ENCODE measurements at regions not wholly inside any gene's neighbourhood (a gene's known extent, or its start where the extent isn't known, plus 50 kb on each side); places are given as distances from the start of the nearest gene placed in this dataset.
"Not testable (repeated sequence)": the region's sequence is repeated elsewhere in the genome, so short reads cannot be mapped to it uniquely, and the experiment has no call there.

DNA sequence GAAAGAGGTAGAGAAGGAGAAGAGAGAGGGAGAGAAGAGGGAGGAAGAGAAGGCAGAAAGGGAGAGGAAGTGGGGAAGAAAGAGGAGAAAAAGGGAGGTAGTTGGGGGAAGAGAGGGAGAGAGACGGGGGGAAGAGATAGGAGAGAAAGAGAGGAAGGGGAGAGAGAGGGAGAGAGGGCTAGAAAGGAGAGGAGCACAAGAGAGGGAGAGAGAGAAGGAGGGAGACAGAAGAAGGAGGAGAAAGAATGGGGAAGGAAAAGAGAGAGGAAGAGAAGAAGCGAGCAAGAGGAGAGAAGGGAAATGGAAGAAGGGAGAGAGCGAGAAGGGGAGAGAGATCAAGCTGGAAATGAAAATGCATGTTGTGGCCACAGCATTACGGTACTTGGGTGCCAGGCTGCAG, 1368.4 kb upstream of the TMEM132C start:
- no peak for DNase-seq (ENCODE audit: low read depth in 2 of 2)

DNA sequence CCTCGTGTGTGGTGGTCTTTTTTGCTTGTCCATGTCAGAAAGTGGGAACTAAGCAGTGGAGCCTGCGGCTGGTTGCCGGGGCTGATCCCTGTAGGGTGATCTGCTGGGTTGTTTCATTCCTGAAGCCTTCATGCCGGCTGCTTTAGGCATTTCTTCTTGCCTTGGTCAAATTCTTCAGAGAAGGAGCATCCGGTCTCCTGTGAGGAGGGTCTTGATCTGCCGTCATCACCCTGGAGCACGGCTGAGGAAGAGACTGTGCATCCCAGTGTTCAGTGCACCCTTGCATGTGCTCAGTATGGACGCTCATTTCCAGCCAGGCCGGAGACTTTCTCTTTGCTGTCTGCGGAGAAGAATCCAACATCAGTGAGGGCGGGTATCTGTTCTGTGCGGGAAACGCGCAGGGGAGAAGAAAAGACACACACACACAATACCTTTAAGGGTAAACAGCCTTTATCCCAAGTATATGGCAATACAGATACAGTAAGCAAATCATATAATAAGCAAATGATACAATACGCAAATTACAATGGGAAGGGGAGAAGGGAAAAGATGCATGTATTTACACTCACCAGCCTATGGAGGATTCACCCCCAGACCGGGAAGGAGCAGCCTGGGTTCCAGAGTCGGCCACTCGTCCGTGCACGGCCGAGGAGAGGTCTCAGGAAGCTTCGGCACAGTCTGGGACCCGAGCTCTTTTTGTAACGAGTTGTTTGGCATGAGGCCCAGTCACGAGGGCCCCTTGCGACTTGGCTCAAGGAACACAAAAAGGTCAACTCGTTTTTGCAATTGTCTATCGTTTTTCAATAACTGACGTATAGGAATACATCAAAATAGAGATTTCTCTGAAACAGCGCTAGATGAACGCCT, 1366.8 kb upstream of the TMEM132C start:
- DNase-seq (ENCODE audit: low read depth in 2 of 2), result no peak

DNA sequence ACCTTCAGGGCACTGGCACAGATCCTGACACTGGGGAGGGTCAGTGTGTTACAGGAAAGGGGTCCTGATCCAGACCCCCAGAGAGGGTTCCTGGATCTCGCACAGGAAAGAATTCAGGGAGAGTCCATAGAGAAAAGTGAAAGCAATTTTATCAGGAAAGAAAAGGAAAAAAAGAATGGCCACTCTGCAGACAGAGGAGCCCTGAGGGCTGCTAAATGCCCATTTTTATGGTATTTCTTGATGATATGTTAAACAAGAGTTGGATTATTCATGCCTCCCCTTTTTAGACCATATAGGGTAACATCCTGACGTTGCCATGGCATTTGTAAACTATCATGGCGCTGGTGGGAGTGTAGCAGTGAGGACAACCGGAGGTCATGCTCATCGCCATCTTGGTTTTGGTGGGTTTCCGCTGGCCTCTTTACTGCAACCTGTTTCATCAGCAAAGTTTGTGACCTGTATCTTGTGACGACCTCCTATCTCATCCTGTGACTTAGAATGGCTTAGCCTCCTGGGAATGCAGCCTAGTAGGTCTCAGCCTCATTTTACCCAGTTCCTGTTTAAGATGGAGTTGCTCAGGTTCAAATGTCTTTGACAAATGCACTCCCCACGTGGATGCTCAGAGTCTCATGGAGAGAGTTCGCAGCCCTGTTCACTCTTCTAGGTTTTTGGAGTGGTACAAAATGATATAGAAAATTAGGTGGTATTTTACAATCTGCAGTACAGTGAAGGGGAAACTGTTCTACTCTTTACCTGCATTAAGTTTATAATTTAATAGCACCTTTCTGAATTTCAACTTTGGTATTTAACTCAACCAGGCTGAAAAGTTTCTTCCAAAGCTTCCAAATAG, 1363.7 kb upstream of the TMEM132C start:
- no peak for DNase-seq (ENCODE audit: low read depth in 2 of 2)

DNA sequence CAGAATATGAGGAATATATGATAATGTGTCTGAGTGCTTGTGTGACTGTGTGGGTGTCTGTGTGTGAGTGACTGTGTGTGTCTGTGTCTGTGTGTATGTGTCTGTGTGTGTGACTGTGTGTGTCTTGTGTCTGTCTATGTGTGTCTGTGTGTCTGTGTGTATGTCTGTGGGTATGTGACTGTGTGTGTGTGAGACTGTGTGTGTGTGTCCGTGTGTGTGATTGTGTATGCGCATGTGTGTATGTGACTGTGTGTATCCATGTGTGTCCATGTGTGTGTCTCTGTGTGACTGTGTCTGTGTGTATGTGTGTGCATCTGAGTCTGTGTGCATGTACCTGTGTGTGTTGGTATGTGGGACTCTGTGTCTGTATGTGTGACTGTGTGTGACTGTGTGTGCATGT, 1361.2 kb upstream of the TMEM132C start:
- no peak for DNase-seq (ENCODE audit: low read depth in 2 of 2)

DNA sequence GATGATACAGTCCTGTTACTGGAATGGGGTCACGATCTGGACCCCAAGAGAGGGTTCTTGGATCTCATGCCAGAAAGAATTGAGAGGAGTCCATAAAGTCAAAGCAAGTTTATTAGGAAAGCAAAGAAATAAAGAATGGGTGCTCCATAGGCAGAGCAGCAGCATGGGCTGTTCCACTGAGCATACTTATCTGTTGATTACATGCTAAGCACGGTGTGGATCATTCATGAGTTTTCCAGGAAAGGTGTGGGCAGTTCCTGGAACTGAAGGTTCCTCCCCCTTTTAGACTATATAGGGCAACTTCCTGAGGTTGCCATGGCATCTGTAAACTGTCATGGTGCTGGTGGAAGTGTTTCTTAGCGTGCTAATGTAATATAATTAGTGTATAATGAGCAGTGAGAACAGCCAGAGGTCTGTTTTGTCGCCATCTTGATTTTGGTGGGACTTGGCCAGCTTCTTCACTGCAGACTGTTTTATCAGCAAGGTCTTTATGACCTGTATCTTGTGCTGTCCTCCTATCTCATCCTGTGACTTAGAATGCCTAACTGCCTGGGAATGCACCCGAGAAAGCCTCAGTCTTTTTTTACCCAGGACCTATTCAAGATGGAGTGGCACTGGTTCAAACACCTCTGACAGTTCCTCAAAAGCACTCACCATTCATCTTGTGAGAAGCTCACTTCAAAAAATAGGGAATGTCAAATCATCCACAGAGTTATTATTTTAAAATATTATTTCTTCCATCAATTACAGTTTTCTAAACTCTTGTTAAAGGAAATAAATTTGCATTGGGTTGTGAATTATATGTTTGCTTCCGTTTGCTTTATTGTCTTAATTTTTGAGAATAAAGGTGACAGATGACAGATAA, 1358.8 kb upstream of the TMEM132C start:
- DNase-seq (ENCODE audit: low read depth in 2 of 2), result no peak

DNA sequence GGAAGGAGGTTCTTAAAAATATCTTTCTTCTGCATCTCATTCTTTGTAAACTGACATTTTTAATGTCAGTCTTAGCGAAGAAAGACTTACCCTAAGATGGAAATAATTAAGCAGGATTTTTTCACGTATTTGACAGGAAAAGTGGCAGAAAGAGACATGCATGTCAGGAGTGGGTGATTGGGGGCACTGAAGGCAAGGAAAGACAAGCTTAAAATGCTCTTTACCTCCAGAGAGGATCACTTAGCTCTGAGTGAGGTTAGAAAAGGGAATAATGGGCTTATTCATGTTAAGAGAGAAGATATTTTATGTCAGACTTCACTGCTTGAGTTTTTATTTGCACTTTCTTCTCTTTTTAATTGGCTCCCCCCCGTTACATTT, 1358.2 kb upstream of the TMEM132C start:
- DNase-seq (ENCODE audit: low read depth in 2 of 2), result no peak

DNA sequence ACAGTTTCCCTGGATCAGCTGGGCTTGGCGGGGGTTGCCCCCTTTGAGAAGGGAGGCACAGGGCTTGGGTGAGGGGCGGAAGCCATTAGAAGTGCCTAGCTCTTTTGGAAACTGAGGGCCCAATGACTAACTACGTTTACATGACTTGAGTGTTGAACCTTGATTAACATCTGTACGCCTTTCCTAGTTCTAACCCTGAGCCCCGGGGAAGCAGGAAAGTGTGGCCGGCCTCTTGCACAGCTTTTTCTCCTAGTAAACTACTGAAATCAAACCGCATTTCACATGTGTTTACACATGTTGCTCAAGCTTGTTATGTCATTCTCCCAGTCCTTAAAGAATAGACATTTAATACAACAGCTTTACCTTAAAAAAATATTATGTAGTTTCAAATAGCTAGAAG, 1356.4 kb upstream of the TMEM132C start:
- DNase-seq (ENCODE audit: low read depth in 2 of 2), result no peak

DNA sequence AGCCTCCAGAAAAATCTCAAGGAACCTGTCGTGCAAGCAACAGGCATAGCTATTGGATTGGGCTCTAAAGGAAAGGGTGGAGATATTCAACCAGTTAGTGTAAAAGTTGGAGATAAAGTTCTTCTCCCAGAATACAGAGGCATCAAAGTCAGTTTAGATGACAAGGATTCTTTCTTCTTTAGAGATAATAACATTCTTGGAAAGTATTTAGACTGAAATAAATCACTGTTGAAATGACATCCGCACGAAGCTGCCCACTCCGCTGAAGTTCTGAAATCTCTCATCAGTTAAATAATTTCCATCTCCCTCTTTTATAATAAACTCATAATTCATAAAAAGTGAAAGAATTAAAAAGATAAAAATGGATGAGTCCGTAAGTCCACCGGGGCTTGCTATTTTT, 1354.9 kb upstream of the TMEM132C start:
- no peak for DNase-seq (ENCODE audit: low read depth in 2 of 2)

DNA sequence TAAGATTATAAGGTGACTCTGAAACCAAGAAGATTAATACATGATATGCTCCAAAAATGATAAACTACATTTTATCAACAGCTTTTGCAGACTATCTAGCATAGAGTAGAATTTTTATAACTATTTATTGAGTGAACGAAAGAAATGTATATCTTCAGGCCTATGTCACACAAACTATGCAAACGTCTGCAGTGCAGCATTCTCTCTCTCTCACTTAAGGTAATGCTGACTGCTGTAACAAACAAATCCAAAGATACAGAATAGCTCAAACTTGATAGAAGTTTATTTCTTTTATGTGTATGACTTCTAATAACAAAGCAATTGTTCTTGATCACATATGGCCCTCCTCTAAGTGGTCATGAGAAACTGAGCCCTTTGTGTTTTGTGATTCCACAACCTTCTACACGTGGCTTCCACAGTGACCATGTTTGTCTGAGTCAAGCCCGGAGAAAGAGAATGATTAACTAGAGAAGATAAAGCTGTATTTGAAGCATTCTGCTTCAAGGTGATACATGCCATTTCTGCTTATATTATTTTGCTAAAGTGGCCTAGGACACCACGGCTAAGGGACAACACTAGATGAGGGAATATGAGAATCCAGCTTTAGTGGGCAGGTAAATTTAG, 1352.7 kb upstream of the TMEM132C start:
- DNase-seq (ENCODE audit: low read depth in 2 of 2), result no peak

DNA sequence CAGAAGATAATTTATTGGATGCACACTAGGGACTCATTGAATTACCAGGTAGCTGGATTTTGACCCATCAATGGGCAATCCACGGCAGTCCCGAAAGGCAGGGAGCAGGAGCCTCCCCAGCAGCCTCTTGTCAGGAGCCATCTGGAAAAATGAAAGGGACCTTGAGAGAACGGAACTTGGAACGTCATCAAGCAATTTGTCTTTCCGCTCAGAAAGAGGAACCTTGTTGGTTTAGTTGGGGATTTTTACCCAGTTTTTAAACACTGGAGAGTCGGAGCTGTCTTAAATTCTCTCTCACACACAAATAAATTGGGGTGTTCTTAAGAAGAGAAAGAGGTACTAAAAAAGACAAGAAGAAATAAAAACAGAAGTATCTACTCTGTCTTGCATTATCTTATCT, 1351.7 kb upstream of the TMEM132C start:
- no peak for DNase-seq (ENCODE audit: low read depth in 2 of 2)

DNA sequence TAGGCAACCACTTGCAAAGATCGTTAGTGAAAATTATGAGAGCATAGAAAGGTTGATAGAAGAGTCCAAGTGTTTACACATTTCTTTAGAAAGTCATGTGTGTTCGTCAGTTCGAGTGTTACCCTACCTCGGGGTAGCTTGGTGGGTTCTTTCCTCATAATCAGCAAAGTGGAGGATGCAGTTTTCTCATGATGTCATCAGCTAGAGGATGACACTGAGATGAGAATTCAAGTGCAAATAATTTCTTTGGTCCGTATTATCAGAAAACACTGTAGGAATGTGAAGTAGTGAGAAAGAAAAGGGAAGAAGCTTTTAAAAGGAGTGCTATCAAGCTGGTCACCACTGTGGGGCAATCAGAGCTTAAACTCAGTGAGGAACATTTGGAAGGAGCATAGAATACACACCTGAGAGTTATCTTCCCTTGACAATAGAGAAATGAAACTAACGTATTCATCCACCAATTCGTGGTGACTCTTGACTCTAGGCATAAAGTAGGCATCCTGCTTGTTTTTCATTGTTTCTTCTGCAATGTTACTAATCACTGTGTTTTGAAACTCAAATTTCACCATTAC, 1340.9 kb upstream of the TMEM132C start:
- no peak for DNase-seq (ENCODE audit: low read depth in 2 of 2)

DNA sequence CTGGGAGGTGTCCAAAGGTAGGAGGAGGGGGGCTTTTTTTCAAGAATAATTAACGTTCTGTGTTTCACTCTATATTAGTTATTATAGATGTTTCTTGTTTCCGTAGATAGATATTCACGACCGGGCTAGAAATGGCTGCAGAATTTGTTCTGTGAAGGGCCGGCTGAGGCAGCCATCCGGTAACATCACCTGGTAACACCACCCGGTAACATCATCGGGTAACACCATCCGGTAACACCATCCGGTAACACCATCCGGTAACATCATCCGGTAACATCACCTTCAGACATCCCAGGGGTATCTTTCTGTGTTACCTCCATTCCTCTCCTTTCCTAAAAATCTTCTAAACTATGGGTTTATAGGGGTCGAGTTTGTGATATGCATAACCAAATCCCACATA, 1336.7 kb upstream of the TMEM132C start:
- DNase-seq (ENCODE audit: low read depth in 2 of 2), result no peak

DNA sequence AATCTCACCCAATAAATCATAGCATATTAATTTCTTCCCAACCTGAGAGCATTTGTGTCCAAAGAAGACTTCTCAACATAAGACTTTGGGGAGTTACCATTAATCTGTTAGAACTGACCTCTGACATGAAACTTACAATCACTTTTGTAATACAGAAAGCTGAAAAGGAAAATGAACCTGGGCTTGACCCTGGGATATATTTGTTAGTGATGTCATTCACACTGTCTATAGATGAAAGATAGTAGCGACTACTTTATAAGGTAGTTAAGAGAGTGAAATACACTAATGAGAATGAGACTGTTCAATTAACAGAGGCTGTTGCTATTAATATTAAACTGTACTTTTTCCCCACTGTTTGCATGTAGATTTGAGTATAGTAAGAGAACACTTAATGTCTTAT, 1334.8 kb upstream of the TMEM132C start:
- DNase-seq (ENCODE audit: low read depth in 2 of 2), result no peak

DNA sequence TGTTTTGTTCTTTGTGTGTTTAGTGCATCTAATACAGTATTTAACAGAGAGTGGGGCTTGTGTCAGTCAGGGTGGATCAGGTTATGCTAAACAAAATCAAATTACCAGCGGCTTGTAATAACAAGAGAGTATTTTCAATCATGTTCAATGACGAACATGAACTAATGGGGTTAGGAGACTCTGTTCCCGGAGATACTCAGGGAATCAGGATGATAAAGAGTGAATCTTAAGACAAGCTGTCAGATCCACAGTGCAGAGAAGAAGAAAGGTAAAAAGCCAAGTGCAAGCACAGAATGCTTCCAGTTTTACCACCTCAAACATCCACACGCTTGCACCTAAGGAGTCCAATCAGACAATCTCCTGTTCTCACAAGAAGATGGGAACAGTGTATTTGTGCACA, 1331.5 kb upstream of the TMEM132C start:
- no peak for DNase-seq (ENCODE audit: low read depth in 2 of 2)

DNA sequence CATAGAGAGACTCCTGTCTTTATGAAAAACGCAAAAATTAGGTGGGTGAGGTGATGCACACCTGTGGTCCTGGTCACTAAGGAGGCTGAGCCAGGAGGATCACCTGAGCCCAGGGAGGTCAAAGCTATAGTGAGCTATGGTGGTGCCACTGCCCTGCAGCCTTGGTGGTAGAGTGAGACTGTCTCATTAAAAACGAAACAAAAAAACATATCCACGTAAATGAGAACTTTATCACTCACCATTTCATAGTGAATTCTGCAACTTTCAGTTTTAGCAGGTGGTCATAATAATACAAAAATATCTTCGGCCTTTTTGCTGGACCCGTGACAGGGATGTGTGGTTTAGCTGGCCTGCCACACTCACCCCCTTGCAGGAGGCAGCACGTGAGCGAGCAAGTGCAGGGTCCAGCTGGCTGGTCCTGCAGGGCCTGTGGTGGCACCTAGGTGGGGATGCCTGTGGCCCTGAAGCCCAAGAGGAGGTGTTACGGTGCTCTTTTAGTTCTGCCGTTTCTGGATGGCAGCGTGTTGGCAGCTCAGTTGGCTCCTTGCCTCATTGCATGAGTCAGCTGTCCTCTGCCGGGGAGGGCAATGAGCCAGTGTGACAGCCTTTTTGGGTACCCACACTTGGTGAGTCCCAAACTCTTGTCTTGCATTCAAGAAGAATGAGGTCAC, 1330.7 kb upstream of the TMEM132C start:
- no peak for DNase-seq (ENCODE audit: low read depth in 2 of 2)

DNA sequence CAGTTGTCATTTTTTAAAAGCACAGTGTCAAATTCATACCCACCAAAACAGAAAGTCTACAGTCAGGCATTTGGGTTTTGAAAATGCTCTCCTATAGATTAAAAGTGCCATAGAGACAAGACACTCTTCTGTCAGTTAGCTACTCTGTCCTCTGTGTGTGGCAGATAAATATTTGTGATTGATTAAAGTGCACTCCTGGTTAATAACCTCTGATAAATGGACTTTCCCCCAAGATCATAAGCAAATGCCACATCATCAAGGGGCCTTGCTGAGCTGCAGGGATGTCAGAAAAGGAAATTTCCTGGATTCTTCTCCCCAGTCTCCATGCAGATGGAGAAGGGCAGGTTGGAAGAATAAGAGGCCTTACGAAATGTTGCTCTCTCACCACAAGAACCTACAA, 1329.5 kb upstream of the TMEM132C start:
- DNase-seq (ENCODE audit: low read depth in 2 of 2), result no peak

DNA sequence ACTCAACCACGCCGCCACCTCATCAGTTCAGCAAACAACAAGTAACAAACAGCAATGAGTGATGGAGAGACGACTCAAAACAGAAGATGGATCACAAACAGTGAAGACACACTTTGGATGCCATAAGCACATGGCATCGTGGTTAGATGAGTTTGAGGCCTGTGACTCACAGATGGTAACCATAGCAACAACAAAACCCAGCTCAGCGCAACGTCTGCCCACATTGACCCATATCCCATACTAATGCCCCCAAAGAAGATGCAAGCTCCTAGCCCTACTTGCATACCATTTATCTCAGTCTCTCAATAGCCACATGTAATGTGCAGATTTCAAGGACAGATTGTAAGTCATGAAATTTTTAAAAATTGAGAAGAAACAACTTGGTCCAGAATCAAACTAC, 1322.3 kb upstream of the TMEM132C start:
- DNase-seq (ENCODE audit: low read depth in 2 of 2), result no peak

DNA sequence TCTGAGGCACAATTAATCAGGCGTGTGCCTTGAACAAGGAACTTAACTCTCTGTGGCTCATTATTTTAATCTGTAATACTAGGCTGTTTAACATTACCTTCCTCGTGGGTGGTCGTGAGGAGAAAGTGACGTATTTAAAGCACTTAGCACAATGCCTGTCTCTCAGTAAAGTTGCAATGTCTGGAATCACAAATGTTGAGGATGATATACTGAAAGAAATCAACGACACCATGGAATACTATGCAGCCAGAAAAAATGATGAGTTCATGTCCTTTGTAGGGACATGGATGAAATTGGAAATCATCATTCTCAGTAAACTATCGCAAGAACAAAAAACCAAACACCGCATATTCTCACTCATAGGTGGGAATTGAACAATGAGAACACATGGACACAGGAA, 1320.0 kb upstream of the TMEM132C start:
- DNase-seq (ENCODE audit: low read depth in 2 of 2), result not testable (repeated sequence)

DNA sequence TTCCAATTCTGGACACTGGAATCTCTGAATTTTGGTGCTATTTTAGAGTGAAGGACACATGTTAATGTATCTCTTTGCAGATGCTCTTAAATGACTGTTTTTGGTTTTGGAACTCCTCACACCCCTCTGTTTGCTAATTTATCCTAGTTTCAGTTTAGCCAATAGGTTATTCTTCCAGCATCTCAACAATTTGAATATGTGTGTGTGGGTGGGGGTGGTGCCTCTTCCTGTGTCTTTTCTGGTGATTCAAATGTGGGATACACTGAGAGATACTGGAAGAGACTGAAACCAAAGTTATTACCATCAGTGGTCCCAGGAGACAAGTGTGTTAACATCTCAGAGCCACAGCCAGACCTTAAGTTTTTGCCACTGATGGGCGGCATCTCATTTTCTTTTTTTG, 1317.4 kb upstream of the TMEM132C start:
- DNase-seq (ENCODE audit: low read depth in 2 of 2), result no peak

DNA sequence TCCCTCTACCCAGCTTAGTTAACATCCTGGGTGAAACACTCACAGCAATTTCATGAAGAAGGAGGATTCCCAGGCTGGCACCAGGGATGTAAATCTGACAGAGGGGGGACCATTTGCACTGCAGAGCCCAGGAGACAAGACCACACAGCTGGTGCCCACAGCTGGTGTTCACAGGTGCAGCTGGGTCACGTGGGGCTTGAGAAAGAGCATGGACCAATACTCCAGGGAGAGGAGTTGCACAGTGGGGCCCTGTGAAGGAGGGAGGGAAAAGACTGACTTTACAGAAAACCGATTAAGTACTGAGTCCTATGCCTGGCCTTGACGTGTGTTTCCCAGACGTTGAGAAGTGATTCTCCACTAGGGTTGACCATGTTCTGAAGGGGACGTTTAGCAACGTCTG, 1316.7 kb upstream of the TMEM132C start:
- no peak for DNase-seq (ENCODE audit: low read depth in 2 of 2)
